ENCODE measurements at regions not wholly inside any gene's neighbourhood (a gene's known extent, or its start where the extent isn't known, plus 50 kb on each side); places are given as distances from the start of the nearest gene placed in this dataset.
A peak's percentile ranks its signal among the peaks of the same experiment; 100 is the strongest.

DNA sequence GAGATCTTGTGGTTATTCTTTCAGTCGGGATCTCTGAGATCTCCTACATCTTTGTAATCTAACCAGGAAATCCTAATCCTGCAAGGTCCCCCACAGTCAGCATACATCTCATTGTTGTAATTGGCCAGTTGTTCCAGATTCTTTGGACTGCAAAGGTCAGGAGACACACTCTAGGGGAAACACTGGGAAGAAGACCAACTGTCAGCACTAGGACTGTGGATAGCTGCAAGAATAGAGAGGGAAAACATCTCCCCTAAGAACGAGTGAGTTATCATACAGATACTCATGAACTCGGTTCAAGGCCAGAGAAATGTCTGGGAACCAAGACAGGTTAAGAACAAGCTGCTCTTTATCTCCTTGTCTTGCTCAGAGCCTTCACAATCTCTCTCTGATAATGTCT lies 217.9 kb upstream of the TMPO start:
- no peak overlapping the region for H3K4me3 ChIP-seq (replicated peaks; ENCODE audit: insufficient read depth, low read length)
- TF ChIP-seq POLR2AphosphoS5 (IDR thresholded peaks at IDR 0.05; ENCODE audit: low read depth) (no peak), GABPA (IDR thresholded peaks at IDR 0.05; ENCODE audit: low read depth) (no peak)
- TF ChIP-seq, protein P1, sequence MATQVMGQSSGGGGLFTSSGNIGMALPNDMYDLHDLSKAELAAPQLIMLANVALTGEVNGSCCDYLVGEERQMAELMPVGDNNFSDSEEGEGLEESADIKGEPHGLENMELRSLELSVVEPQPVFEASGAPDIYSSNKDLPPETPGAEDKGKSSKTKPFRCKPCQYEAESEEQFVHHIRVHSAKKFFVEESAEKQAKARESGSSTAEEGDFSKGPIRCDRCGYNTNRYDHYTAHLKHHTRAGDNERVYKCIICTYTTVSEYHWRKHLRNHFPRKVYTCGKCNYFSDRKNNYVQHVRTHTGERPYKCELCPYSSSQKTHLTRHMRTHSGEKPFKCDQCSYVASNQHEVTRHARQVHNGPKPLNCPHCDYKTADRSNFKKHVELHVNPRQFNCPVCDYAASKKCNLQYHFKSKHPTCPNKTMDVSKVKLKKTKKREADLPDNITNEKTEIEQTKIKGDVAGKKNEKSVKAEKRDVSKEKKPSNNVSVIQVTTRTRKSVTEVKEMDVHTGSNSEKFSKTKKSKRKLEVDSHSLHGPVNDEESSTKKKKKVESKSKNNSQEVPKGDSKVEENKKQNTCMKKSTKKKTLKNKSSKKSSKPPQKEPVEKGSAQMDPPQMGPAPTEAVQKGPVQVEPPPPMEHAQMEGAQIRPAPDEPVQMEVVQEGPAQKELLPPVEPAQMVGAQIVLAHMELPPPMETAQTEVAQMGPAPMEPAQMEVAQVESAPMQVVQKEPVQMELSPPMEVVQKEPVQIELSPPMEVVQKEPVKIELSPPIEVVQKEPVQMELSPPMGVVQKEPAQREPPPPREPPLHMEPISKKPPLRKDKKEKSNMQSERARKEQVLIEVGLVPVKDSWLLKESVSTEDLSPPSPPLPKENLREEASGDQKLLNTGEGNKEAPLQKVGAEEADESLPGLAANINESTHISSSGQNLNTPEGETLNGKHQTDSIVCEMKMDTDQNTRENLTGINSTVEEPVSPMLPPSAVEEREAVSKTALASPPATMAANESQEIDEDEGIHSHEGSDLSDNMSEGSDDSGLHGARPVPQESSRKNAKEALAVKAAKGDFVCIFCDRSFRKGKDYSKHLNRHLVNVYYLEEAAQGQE (IDR thresholded peaks at IDR 0.05; ENCODE audit: insufficient replicate concordance, low read depth): peak; percentile 65
- H3K27me3 ChIP-seq (ENCODE audit: insufficient read depth, poor library complexity, severe bottlenecking): no peaks in the 10 kb centered on the region
- H3K27ac ChIP-seq (replicated peaks): no peak overlapping the region
- DNase-seq (ENCODE audit: low read depth in 1 of 2, low spot score in 1 of 2): no peak

DNA sequence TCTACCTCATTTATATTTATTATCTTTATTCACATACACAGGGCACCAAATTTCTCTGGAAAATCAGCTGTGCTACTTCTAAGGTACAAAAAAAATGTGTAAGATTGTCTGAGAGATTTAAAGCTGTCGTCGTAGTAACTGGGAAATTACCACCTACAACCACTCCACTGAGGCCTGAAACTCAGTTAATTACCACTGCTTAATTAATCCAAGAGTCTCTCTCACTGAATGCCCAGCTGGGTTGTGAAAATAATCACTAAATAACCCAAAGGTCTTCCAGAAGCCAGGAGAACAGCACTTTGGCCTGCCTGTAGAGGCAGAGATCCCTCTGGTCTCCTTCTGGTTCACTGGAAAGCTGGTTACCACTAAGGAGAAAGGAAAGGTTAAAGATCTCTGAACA lies 207.2 kb upstream of the TMPO start:
- H3K27me3 ChIP-seq (ENCODE audit: insufficient read depth, poor library complexity, severe bottlenecking): no peaks in the 10 kb centered on the region
- TF ChIP-seq, protein P1 (IDR thresholded peaks at IDR 0.05; ENCODE audit: insufficient replicate concordance, low read depth): no peak
- TF ChIP-seq POLR2AphosphoS5 (IDR thresholded peaks at IDR 0.05; ENCODE audit: low read depth) (no peak), SPI1 (IDR thresholded peaks at IDR 0.05; ENCODE audit: borderline replicate concordance, low read depth) (no peak), GABPA (IDR thresholded peaks at IDR 0.05; ENCODE audit: low read depth) (no peak)
- TF ChIP-seq, protein P2, sequence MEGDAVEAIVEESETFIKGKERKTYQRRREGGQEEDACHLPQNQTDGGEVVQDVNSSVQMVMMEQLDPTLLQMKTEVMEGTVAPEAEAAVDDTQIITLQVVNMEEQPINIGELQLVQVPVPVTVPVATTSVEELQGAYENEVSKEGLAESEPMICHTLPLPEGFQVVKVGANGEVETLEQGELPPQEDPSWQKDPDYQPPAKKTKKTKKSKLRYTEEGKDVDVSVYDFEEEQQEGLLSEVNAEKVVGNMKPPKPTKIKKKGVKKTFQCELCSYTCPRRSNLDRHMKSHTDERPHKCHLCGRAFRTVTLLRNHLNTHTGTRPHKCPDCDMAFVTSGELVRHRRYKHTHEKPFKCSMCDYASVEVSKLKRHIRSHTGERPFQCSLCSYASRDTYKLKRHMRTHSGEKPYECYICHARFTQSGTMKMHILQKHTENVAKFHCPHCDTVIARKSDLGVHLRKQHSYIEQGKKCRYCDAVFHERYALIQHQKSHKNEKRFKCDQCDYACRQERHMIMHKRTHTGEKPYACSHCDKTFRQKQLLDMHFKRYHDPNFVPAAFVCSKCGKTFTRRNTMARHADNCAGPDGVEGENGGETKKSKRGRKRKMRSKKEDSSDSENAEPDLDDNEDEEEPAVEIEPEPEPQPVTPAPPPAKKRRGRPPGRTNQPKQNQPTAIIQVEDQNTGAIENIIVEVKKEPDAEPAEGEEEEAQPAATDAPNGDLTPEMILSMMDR (IDR thresholded peaks at IDR 0.05; ENCODE audit: insufficient read depth, low read length): no peak
- H3K27ac ChIP-seq (replicated peaks): no peak overlapping the region
- no peak overlapping the region for H3K4me3 ChIP-seq (replicated peaks; ENCODE audit: insufficient read depth, low read length)
- no peak for DNase-seq (ENCODE audit: low read depth in 1 of 2, low spot score in 1 of 2)

DNA sequence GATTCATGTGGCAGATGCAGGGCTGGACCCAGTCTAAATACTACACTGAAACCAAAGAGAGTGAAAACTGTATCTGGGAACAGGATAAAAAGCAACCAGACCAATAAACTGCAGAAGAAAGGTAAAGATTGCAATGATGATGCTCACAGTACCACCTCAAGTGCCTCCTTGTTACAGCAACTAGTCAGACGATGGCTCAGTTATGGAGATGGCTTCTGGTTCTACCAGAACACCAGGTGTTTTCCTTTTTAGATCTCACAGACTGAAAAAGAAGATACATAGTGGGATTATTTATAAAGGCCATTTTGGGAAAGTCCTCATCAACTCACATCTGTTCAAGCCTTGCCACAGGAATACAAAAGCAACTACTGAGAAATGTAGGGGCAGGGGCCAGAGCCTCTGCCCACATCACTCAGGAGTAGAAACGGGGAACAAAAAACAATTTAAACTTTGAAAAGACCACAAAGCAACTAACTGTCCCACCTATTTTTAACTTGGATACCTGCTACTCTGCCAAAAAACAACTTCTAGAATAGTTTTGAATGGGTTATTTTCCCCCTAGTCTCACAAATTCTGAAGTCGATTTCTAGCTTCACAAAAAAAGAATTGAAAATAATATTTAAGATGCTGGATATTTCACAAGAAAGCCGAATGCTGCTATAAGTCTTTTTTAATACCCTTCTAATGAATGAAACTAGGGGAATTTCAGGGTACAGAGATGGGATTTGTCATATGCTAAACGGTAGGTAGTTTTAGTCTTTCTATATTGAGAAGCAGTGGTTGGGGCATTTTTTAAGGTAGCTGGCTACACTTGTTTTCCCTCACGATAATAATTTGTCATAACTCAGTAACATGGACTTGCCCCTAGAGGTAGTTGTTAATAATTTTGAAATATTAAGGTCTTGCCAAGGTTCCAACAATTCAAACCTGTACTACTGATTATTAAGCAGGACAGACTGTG lies 197.2 kb upstream of the TMPO start:
- Histone ChIP-seq H3K27me3 (ENCODE audit: insufficient read depth, poor library complexity, severe bottlenecking) (no peaks in the 10 kb centered on the region), H3K4me3 (replicated peaks; ENCODE audit: insufficient read depth, low read length) (no peak overlapping the region), H3K27ac (replicated peaks) (no peak overlapping the region)
- TF ChIP-seq, protein P1 (IDR thresholded peaks at IDR 0.05; ENCODE audit: insufficient replicate concordance, low read depth): no peak
- TF ChIP-seq, protein P2 (IDR thresholded peaks at IDR 0.05; ENCODE audit: insufficient read depth, low read length): no peak
- TF ChIP-seq POLR2AphosphoS5 (IDR thresholded peaks at IDR 0.05; ENCODE audit: low read depth): no peak
- no peak for TF ChIP-seq GABPA (IDR thresholded peaks at IDR 0.05; ENCODE audit: low read depth)
- no peak for TF ChIP-seq SPI1 (IDR thresholded peaks at IDR 0.05; ENCODE audit: borderline replicate concordance, low read depth)
- no peak for DNase-seq (ENCODE audit: low read depth in 1 of 2, low spot score in 1 of 2)

All from HL-60 (cell line).